Effector memory CD8-positive, alpha-beta T cell (primary cell): ENCODE measurements at regions not wholly inside any gene's neighbourhood (a gene's known extent, or its start where the extent isn't known, plus 50 kb on each side); places are given as distances from the start of the nearest gene placed in this dataset.
A peak's percentile ranks its signal among the peaks of the same experiment; 100 is the strongest.

Experiments used
- ATAC-seq: fragments of 150-1000 bp; cut with Tn5 transposase; replicated peaks from 2 replicates; pipeline ENCODE4 v1.10.0; 2021; ENCODE audit warnings: mild to moderate bottlenecking, moderate library complexity
- DNase-seq, 3 experiments: peaks; one replicate each; pipeline ENCODE4 v3.0.0; 2021
- H3K27ac Mint-ChIP-seq, 2 donors: one replicate each; pipeline ENCODE4 v1.8.0; 2022; ENCODE audit warnings: mild to moderate bottlenecking in 2 of 2, mixed read lengths in 2 of 2, moderate library complexity in 2 of 2
- H3K27me3 Mint-ChIP-seq, 2 donors: one replicate each; pipeline ENCODE4 v1.8.0; 2022; ENCODE audit warnings: mixed read lengths in 2 of 2
- H3K36me3 Mint-ChIP-seq: one replicate; pipeline ENCODE4 v1.8.0; 2022; ENCODE audit warnings: mild to moderate bottlenecking, moderate library complexity, mixed read lengths; ENCODE audit not compliant: insufficient read depth
- H3K4me1 Mint-ChIP-seq, 2 donors: one replicate each; pipeline ENCODE4 v1.8.0; 2022; ENCODE audit warnings: low read depth in 2 of 2, mixed read lengths in 2 of 2
- H3K4me3 Mint-ChIP-seq, 2 donors: one replicate each; pipeline ENCODE4 v1.8.0; 2022; ENCODE audit warnings: mild to moderate bottlenecking in 2 of 2, mixed read lengths in 2 of 2, moderate library complexity in 2 of 2
- H3K9me3 Mint-ChIP-seq, 2 donors: one replicate each; pipeline ENCODE4 v1.8.0; 2022; ENCODE audit warnings: mixed read lengths in 2 of 2

DNA sequence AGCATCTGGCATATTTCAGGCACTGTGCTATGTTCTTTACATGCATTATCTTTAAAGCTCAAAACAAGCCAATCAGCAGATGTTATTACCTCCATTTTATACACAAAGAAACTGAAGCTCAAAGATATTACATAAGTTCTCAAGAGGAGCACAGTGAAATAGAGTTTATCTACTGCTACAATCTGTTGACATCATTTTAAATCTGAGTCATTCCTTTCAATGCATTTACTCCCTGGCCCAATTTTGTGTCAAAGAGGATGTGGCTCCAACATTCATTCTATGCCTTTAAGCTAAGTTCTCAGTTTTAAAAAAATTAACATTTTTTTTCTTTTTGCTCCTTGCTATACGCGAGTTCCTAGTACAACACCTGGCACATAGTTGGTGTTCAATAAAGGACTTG is 486.3 kb upstream of the ZNF462 start:
- Mint-ChIP-seq H3K9me3 (peaks cover 4 to 6% of the 10 kb centered on the region in 2 donors), H3K4me3 (no peak overlapping the region), H3K36me3 (no peaks in the 10 kb centered on the region), H3K4me1 (no peaks in the 10 kb centered on the region), H3K27ac (no peak overlapping the region), H3K27me3 (no peaks in the 10 kb centered on the region)
- DNase-seq (no peak), ATAC-seq (no peak)

DNA sequence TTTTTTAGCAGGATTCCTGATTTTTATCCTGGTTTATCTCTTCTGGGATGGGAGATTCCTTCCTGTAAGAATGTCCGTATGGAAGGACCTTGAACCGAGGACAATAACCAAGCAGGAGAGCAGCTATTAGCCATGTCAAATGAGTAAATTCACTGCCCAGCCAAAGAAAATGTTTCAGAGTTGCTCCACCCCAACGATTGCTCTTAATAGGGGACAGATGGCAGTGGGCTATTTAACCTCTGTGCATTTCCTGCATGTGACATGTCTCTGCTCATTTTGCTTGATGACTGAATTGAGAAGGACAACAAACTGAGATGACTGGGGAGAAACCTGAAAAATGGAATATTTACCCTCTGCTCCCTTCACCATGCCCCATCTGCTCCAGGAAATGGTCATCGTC is 479.9 kb upstream of the ZNF462 start:
- Mint-ChIP-seq H3K36me3 (no peaks in the 10 kb centered on the region), H3K27ac (no peak overlapping the region), H3K27me3 (no peaks in the 10 kb centered on the region), H3K4me1 (no peaks in the 10 kb centered on the region), H3K9me3 (peaks cover 8 to 11% of the 10 kb centered on the region in 2 donors), H3K4me3 (no peak overlapping the region)
- no peak for DNase-seq
- no peak for ATAC-seq

DNA sequence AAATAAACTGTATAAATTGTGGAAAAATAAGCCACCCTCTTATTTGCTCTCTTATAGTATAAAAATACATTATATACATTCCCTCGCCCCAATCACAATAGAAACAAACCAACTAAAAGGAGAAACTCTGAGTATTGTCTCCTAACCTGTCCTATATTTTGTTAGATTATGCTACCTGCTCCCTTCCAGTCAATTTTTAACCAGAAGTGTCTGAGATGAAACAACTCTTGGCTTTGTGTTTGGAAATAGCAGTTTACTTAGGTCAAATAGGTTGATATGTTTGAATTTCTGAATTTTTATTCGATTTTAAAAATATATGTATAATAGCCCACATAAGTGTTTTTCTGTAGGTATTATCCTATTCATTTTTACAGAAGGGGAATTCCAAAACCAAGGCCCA is 475.0 kb upstream of the ZNF462 start:
- Mint-ChIP-seq H3K4me3 (no peak overlapping the region), H3K36me3 (no peaks in the 10 kb centered on the region), H3K27ac (no peak overlapping the region), H3K27me3 (no peaks in the 10 kb centered on the region), H3K9me3 (peaks cover 9% of the 10 kb centered on the region in 2 donors), H3K4me1 (no peaks in the 10 kb centered on the region)
- ATAC-seq = no peak
- DNase-seq = no peak

DNA sequence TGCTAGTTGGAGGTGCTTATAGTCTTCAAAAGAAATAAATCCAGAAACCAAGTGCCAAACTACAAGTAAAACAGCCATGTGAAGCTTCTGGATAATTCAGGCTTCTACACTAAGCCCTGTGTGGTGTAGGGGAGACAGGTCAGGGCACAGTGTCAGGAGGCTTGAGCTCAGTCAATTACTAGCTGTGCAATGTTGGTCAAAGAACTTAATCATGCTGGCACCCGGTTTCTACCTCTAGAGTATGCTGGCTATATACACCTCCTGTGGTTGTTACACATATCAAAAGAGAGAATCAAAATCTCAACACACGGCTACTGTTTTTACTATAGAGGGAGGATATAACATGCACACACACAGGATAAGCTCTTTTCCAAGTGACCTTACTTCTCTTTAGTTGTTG is 469.7 kb upstream of the ZNF462 start:
- H3K9me3 Mint-ChIP-seq = peaks cover 6 to 8% of the 10 kb centered on the region in 2 donors
- no peak for DNase-seq
- no peak overlapping the region for H3K4me3 Mint-ChIP-seq
- H3K36me3 Mint-ChIP-seq = no peaks in the 10 kb centered on the region
- H3K27me3 Mint-ChIP-seq = no peaks in the 10 kb centered on the region
- H3K4me1 Mint-ChIP-seq = no peaks in the 10 kb centered on the region
- ATAC-seq = no peak
- H3K27ac Mint-ChIP-seq = no peak overlapping the region

DNA sequence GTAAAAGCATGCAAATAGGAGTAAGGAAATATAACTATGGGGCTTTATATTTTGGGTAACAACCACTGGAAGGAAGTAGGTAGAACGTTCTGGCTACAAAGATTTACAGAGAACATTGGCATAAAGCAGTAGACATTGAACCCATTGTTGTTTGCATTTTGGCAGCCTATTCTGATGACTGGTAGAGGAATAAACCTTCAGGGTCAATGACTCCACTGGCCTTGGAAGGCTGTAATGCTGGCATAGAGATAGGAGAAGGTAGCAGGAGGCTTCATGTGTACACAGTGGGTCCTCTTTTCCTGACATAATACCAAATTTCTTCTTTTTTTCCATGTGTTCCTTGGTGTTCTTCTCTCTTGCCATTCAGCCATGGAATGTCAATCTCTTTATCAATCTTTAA is 462.8 kb upstream of the ZNF462 start:
- no peaks in the 10 kb centered on the region for H3K4me1 Mint-ChIP-seq
- DNase-seq = no peak

DNA sequence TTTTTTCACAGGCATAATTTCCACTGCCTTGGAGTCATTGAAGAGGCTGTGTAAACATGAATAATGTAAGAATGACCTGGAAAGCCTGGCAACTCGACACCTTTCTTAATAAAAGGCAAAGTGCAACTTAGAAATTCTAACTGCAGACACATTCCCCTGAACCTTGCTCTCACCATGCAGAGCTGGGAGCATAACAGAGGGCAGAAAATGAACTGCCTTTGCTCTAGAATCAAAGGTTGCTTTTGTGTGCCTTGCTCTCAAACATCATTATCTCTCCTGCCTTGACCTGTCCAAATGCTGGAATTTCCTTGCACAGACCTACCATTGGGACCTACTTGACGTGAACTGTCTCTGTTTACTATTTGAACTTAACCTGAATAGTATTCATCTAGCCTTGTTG is 462.0 kb upstream of the ZNF462 start:
- Mint-ChIP-seq H3K4me1 (no peaks in the 10 kb centered on the region), H3K27me3 (no peaks in the 10 kb centered on the region), H3K9me3 (peaks cover 1 to 21% of the 10 kb centered on the region in 2 donors), H3K36me3 (no peaks in the 10 kb centered on the region), H3K4me3 (no peak overlapping the region), H3K27ac (no peak overlapping the region)
- DNase-seq (no peak), ATAC-seq (no peak)

More for the DNA sequence above, 462.8 kb upstream of the ZNF462 start:
- Mint-ChIP-seq H3K4me3 (no peak overlapping the region), H3K36me3 (no peaks in the 10 kb centered on the region), H3K27ac (no peak overlapping the region), H3K27me3 (no peaks in the 10 kb centered on the region), H3K9me3 (peaks cover 1 to 21% of the 10 kb centered on the region in 2 donors)
- ATAC-seq = no peak

DNA sequence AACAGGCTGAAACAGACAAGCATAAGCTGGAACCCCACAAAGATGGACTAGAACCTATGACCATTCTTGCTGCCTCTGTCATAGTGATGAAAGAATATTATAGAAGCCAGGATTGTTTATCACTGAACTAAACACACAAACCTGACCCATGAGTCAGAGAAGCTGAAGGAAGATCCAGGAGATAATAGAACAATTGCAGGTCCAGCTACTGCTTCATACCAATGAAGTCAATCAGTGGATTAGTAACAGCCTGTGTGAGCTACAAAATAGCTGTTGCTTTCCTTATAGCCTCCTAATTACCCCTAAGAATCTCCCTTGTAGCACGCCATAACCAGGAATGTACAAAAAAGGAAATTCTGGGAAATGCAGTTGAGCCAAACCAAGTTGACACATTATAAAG is 459.9 kb upstream of the ZNF462 start:
- H3K9me3 Mint-ChIP-seq = peaks cover 1 to 21% of the 10 kb centered on the region in 2 donors
- ATAC-seq (no peak), DNase-seq (no peak)
- no peaks in the 10 kb centered on the region for H3K4me1 Mint-ChIP-seq
- no peaks in the 10 kb centered on the region for H3K27me3 Mint-ChIP-seq
- no peak overlapping the region for H3K27ac Mint-ChIP-seq
- H3K4me3 Mint-ChIP-seq = no peak overlapping the region
- no peaks in the 10 kb centered on the region for H3K36me3 Mint-ChIP-seq

DNA sequence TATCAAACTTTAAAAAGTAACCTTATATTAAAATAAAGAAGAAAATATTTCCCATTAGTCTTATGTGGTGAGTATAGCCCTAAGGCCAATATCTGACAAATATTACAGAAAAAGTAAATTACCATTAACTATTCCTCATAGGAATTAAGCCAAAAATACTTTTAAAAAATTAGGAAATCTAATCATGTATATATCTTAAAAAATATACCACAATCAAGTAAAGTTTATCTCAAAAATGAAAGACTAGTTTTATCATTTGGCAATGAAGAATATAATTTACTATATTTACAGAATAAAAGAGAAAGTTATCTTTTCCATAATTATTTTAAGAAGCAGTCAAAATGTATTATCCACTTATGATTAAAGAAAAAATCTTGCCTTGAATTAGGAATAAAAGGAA is 458.8 kb upstream of the ZNF462 start:
- H3K4me3 Mint-ChIP-seq = no peak overlapping the region
- no peaks in the 10 kb centered on the region for H3K4me1 Mint-ChIP-seq
- DNase-seq = no peak
- H3K27ac Mint-ChIP-seq = no peak overlapping the region
- peaks cover 1 to 19% of the 10 kb centered on the region in 2 donors for H3K9me3 Mint-ChIP-seq
- no peaks in the 10 kb centered on the region for H3K36me3 Mint-ChIP-seq
- no peak for ATAC-seq
- H3K27me3 Mint-ChIP-seq = no peaks in the 10 kb centered on the region

DNA sequence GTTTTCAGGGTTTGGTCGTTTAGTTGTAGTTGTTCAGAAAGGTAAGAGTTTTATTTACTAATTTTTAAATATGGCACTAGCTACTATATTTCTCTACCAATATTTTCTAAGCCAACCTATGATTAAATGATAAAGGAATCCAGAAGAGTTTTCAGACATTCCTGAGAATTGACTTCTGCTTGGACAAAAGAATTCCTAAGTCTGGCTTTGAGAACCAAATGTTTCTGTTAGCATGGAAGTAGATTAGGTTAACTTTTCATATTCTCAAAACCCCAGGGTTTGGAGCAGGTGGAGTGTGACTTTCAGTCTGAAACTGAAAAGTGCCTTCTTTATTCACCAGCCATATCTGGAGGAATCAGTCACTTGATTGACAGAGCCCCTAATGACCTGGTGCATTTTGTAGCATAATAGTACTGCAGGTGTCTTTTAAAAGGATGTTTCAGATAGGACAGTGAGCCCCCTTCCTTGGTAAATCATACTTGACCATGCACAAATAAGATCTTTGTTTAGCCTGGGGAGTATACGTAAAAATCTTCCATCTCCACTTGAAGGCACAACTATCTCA is 457.0 kb upstream of the ZNF462 start:
- no peak for DNase-seq
- Mint-ChIP-seq H3K4me1 (no peaks in the 10 kb centered on the region), H3K4me3 (no peak overlapping the region), H3K27me3 (no peaks in the 10 kb centered on the region), H3K27ac (no peak overlapping the region), H3K36me3 (no peaks in the 10 kb centered on the region), H3K9me3 (peaks cover 4 to 10% of the 10 kb centered on the region in 2 donors)
- no peak for ATAC-seq

DNA sequence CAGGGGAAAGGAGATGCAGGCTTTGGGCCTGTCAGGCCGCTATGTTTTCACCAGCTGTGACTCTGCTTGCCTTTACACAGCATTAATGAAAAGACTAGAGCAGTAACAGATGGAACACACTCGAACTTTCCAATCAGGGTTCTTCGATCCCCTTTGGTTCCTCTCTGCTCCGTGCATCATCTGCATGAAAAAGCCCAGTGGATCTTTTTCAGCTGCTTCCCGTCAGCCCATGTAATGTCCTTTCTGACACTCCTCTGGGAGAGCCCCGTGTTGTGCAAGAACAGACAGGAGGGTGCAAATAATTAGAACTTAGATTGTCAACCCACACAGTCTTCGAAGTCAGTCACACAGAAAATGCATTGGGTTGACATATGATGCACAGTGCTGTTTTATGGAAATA is 448.9 kb upstream of the ZNF462 start:
- H3K27me3 Mint-ChIP-seq = no peaks in the 10 kb centered on the region
- no peak overlapping the region for H3K27ac Mint-ChIP-seq
- H3K36me3 Mint-ChIP-seq = no peaks in the 10 kb centered on the region
- DNase-seq = no peak
- H3K4me1 Mint-ChIP-seq = no peaks in the 10 kb centered on the region
- no peak for ATAC-seq
- H3K9me3 Mint-ChIP-seq = peaks cover 0 to 2% of the 10 kb centered on the region in 2 donors
- H3K4me3 Mint-ChIP-seq = no peak overlapping the region

DNA sequence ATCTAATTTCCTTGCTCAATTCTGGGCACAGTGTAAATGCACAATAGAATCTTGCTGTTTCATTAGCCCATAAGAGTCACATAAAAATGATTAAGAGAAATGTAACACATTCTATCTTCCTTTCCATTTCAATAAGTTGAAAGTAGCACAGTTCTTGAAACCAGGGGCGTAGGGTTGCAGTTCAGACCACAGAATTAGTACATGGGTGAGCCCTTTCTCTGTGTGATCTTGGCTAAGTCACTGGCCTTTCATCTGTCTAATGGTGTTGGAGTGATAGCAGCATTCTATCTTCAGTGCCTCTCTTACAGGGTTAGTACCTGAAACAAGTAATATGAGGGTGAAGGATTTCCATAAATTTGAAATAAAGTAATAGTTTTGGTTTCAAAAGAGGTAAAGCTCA is 445.3 kb upstream of the ZNF462 start:
- Mint-ChIP-seq H3K27me3 (no peaks in the 10 kb centered on the region), H3K36me3 (no peaks in the 10 kb centered on the region), H3K9me3 (peaks cover 0 to 2% of the 10 kb centered on the region in 2 donors), H3K27ac (no peak overlapping the region), H3K4me3 (no peak overlapping the region), H3K4me1 (peaks cover 2 to 11% of the 10 kb centered on the region in 2 donors)
- DNase-seq (no peak), ATAC-seq (no peak)

DNA sequence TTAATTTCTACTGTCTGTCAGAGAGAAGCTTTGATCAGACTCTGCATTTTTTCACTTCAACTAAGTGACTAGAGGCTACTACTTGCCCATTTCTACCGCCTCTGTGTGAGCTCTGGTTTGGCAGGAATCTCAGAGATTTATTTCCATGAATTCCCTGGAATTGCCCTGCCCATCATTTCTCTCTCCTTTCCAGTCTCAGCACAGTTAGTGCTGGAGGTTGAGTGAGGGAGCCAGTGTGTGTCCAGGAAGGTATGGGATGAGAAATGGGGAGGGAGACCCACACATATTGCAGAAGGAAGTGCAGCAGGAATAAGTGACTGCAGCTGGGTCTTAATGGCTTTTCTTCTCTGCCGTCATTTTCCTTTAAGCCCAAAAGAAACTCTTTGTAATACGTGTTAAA is 443.1 kb upstream of the ZNF462 start:
- Mint-ChIP-seq H3K4me3 (no peak overlapping the region), H3K27me3 (no peaks in the 10 kb centered on the region), H3K27ac (no peak overlapping the region), H3K9me3 (peaks cover 0 to 5% of the 10 kb centered on the region in 2 donors), H3K4me1 (peaks cover 2 to 11% of the 10 kb centered on the region in 2 donors), H3K36me3 (no peaks in the 10 kb centered on the region)
- DNase-seq (no peak), ATAC-seq (no peak)

DNA sequence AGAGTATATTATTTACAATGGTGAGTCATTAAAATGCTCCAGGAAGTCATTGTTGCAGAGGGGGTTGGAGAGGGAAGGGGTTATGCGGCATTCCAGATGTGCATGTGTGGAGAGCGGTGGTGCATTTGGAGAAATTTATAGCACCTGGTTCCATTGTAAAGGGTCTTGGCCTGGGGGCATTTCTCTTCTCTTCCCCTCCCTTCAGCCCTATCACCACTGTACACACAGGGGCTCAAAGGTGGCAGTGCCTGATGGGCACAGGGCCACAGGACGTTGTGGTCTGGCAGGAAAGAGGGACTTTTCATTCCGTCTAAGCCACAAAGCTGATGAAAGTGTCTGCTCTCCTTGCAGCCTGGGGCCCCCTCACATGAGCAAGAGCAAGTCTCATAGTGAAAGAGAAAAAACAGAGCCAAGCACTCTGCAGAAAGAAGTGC is 442.4 kb upstream of the ZNF462 start:
- no peak for DNase-seq
- Mint-ChIP-seq H3K9me3 (peaks cover 0 to 5% of the 10 kb centered on the region in 2 donors), H3K27ac (peak overlapping the region in 1 of 2 donors; percentile 31), H3K27me3 (no peaks in the 10 kb centered on the region), H3K36me3 (no peaks in the 10 kb centered on the region), H3K4me3 (peak overlapping the region in 1 of 2 donors; percentile 23), H3K4me1 (peaks cover 2 to 11% of the 10 kb centered on the region in 2 donors)
- no peak for ATAC-seq

DNA sequence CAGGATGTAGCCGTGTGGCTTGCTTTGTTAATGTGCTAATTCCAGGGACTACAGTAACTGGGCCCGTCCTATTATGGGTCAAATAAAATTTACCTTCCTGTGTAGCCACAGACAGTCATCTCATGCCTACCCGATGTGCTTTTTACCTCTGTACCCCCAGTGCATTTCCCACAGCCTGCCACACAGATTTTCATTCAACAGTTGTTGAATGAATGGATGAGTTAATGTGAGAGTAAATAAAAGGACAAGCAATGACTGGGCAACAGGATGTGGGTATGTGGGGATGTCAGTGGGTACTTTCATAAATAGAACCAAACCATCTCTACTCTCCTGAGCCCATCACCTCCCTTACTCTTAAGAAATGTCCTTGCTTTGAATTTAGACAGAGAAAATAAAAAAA is 441.2 kb upstream of the ZNF462 start:
- H3K27ac Mint-ChIP-seq = peak overlapping the region in 1 of 2 donors; percentile 42

DNA sequence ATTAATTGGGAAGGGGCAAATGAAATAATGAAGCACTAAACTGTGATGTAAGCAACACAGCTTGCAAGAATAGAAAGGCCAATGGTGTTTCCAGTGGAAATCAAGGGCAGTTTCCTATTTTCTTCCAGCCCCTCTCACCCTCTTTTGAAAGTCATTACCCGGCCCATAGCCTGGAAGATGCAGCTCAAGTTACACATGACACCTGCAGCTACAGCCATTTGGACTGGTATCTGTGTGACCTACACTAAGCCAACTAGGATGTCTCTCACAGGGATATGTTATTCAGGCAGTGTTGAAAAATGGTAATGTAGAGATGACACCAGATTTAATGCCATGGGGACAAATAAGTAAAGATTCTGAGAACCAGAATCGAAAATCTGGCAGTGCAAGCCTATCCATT is 439.4 kb upstream of the ZNF462 start:
- peaks cover 2 to 11% of the 10 kb centered on the region in 2 donors for H3K4me1 Mint-ChIP-seq
- no peak overlapping the region for H3K4me3 Mint-ChIP-seq
- DNase-seq (no peak), ATAC-seq (no peak)
- H3K27me3 Mint-ChIP-seq = no peaks in the 10 kb centered on the region
- H3K9me3 Mint-ChIP-seq = peaks cover 0 to 5% of the 10 kb centered on the region in 2 donors
- no peak overlapping the region for H3K27ac Mint-ChIP-seq
- H3K36me3 Mint-ChIP-seq = no peaks in the 10 kb centered on the region

More for the DNA sequence above, 441.2 kb upstream of the ZNF462 start:
- ATAC-seq = no peak
- no peaks in the 10 kb centered on the region for H3K36me3 Mint-ChIP-seq
- H3K4me1 Mint-ChIP-seq = peaks cover 2 to 11% of the 10 kb centered on the region in 2 donors
- no peaks in the 10 kb centered on the region for H3K27me3 Mint-ChIP-seq
- peaks cover 0 to 5% of the 10 kb centered on the region in 2 donors for H3K9me3 Mint-ChIP-seq
- no peak for DNase-seq
- no peak overlapping the region for H3K4me3 Mint-ChIP-seq
